Ishikawa (cell line): ENCODE measurements at regions not wholly inside any gene's neighbourhood (a gene's known extent, or its start where the extent isn't known, plus 50 kb on each side); places are given as distances from the start of the nearest gene placed in this dataset.

Experiments used
- CEBPB ChIP-seq: IDR thresholded peaks from 2 replicates; pipeline ENCODE4 v1.6.1; 2012
- CREB1 ChIP-seq: IDR thresholded peaks from 2 replicates; pipeline ENCODE4 v1.6.1; 2012; ENCODE audit warnings: low read depth
- EGR1 ChIP-seq: IDR thresholded peaks from 2 replicates; pipeline ENCODE4 v1.6.1; 2012
- EP300 ChIP-seq: IDR thresholded peaks from 2 replicates; pipeline ENCODE4 v1.6.1; 2012; ENCODE audit warnings: borderline replicate concordance
- FOXM1 ChIP-seq: IDR thresholded peaks from 2 replicates; pipeline ENCODE4 v1.6.1; 2012; ENCODE audit warnings: low read depth, borderline replicate concordance
- MAX ChIP-seq: IDR thresholded peaks from 2 replicates; pipeline ENCODE4 v1.6.1; 2012
- NFIC ChIP-seq: IDR thresholded peaks from 2 replicates; pipeline ENCODE4 v1.6.1; 2012
- RAD21 ChIP-seq: IDR thresholded peaks from 2 replicates; pipeline ENCODE4 v1.6.1; 2012; ENCODE audit warnings: low read depth
- REST ChIP-seq: IDR thresholded peaks from 2 replicates; pipeline ENCODE4 v1.6.1; 2012; ENCODE audit warnings: low read depth, mild to moderate bottlenecking
- TAF1 ChIP-seq: IDR thresholded peaks from 2 replicates; pipeline ENCODE4 v1.6.1; 2012; ENCODE audit warnings: low read depth, mild to moderate bottlenecking
- TCF12 ChIP-seq: IDR thresholded peaks from 2 replicates; pipeline ENCODE4 v1.6.1; 2012; ENCODE audit warnings: low read depth
- TEAD4 ChIP-seq: IDR thresholded peaks from 2 replicates; pipeline ENCODE4 v1.6.1; 2012
- USF1 ChIP-seq: IDR thresholded peaks from 2 replicates; pipeline ENCODE4 v1.6.1; 2012
- YY1 ChIP-seq: IDR thresholded peaks from 2 replicates; pipeline ENCODE4 v1.6.1; 2012; ENCODE audit warnings: low read depth
- ZBTB7A ChIP-seq: IDR thresholded peaks from 2 replicates; pipeline ENCODE4 v1.6.1; 2012; ENCODE audit warnings: low read depth

GRCh38 chr2:118616432-118616831 is 231.0 kb downstream of the EN1 start:
- TF ChIP-seq TCF12 (no peak), YY1 (no peak), NFIC (no peak), USF1 (no peak), EP300 (no peak), EGR1 (no peak), FOXM1 (no peak), RAD21 (no peak), MAX (no peak), ZBTB7A (no peak), CREB1 (no peak), TAF1 (no peak), REST (no peak), CEBPB (no peak), TEAD4 (no peak)

- TF ChIP-seq USF1 (no peak), MAX (no peak), CREB1 (no peak), NFIC (no peak), TEAD4 (no peak), EGR1 (no peak), RAD21 (no peak), CEBPB (no peak), ZBTB7A (no peak), TAF1 (no peak), TCF12 (no peak), FOXM1 (no peak)
Observed at GRCh38 chr2:118614841-118615271, 232.6 kb downstream of the EN1 start.

GRCh38 chr2:118613737-118614136 is 233.7 kb downstream of the EN1 start:
- no peak for TF ChIP-seq EP300
- TF ChIP-seq TAF1: no peak
- no peak for TF ChIP-seq TCF12
- TF ChIP-seq FOXM1: no peak
- no peak for TF ChIP-seq REST
- TF ChIP-seq TEAD4: no peak
- TF ChIP-seq CREB1: no peak
- TF ChIP-seq EGR1: no peak
- no peak for TF ChIP-seq USF1
- no peak for TF ChIP-seq ZBTB7A
- no peak for TF ChIP-seq CEBPB
- no peak for TF ChIP-seq MAX
- no peak for TF ChIP-seq YY1
- TF ChIP-seq NFIC: no peak
- no peak for TF ChIP-seq RAD21

GRCh38 chr2:118611691-118612090 is 235.8 kb downstream of the EN1 start:
- TF ChIP-seq TEAD4 (no peak), YY1 (no peak), ZBTB7A (no peak), CREB1 (no peak), CEBPB (no peak), EGR1 (no peak), NFIC (no peak), EP300 (no peak), RAD21 (no peak), FOXM1 (no peak)

GRCh38 chr2:118609138-118609537 is 238.3 kb downstream of the EN1 start:
- TF ChIP-seq YY1 (no peak), EGR1 (no peak), USF1 (no peak), EP300 (no peak), REST (no peak), CEBPB (no peak), MAX (no peak), RAD21 (no peak), FOXM1 (no peak)
